ENCODE measurements at regions not wholly inside any gene's neighbourhood (a gene's known extent, or its start where the extent isn't known, plus 50 kb on each side); places are given as distances from the start of the nearest gene placed in this dataset.
"Not testable (repeated sequence)": the region's sequence is repeated elsewhere in the genome, so short reads cannot be mapped to it uniquely, and the experiment has no call there.

- Histone ChIP-seq H3K36me3 (ENCODE audit: insufficient read depth, low read length) (no peaks in the 10 kb centered on the region), H3K4me3 (ENCODE audit: low read length) (no peak overlapping the region), H3K4me1 (ENCODE audit: insufficient read depth, low read length) (no peaks in the 10 kb centered on the region), H3K9me3 (ENCODE audit: low read length) (no peaks in the 10 kb centered on the region), H3K27me3 (ENCODE audit: insufficient read depth, low read length) (no peaks in the 10 kb centered on the region), H2AFZ (ENCODE audit: low read depth, low read length) (no peak overlapping the region)
Observed at GRCh38 chr4:173735585-173735984, 205.6 kb upstream of the HAND2 start.

- no peak overlapping the region for H2AFZ ChIP-seq (ENCODE audit: low read depth, low read length)
- no peak overlapping the region for H3K4me3 ChIP-seq (ENCODE audit: low read length)
- H3K4me1 ChIP-seq (ENCODE audit: insufficient read depth, low read length), result no peaks in the 10 kb centered on the region
- H3K36me3 ChIP-seq (ENCODE audit: insufficient read depth, low read length), result no peaks in the 10 kb centered on the region
- H3K27me3 ChIP-seq (ENCODE audit: insufficient read depth, low read length), result no peaks in the 10 kb centered on the region
- no peaks in the 10 kb centered on the region for H3K9me3 ChIP-seq (ENCODE audit: low read length)
Observed at GRCh38 chr4:173735049-173735448, 205.0 kb upstream of the HAND2 start.

- no peak overlapping the region for H2AFZ ChIP-seq (ENCODE audit: low read depth, low read length)
- H3K36me3 ChIP-seq (ENCODE audit: insufficient read depth, low read length), result no peaks in the 10 kb centered on the region
- no peaks in the 10 kb centered on the region for H3K4me1 ChIP-seq (ENCODE audit: insufficient read depth, low read length)
- no peaks in the 10 kb centered on the region for H3K9me3 ChIP-seq (ENCODE audit: low read length)
- H3K27me3 ChIP-seq (ENCODE audit: insufficient read depth, low read length), result no peaks in the 10 kb centered on the region
- H3K4me3 ChIP-seq (ENCODE audit: low read length), result no peak overlapping the region
Observed at GRCh38 chr4:173731257-173731656, 201.2 kb upstream of the HAND2 start.

- Histone ChIP-seq H2AFZ (ENCODE audit: low read depth, low read length) (no peak overlapping the region), H3K4me1 (ENCODE audit: insufficient read depth, low read length) (no peaks in the 10 kb centered on the region), H3K9me3 (ENCODE audit: low read length) (no peaks in the 10 kb centered on the region), H3K4me3 (ENCODE audit: low read length) (no peak overlapping the region), H3K27me3 (ENCODE audit: insufficient read depth, low read length) (no peaks in the 10 kb centered on the region), H3K36me3 (ENCODE audit: insufficient read depth, low read length) (no peaks in the 10 kb centered on the region)
Observed at GRCh38 chr4:173722075-173722474, 192.0 kb upstream of the HAND2 start.

DNA sequence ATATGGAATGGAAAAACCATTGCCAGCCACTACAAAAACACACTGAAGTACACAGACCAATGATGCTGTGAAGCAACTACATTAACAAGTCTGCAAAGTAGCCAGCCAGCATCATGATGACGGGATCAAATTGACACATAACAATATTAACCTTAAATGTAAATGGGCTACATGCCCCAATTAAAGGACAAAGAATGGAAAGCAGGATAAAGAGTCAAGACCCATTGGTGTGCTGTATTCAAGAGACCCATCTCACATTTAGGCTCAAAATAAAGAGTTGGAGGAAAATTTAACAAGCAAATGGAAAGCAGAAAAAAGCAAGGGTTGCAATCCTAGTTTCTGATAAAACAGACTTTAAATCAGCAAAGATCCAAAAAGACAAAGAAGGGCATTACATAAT, 188.5 kb upstream of the HAND2 start:
- not testable (repeated sequence) for H2AFZ ChIP-seq (ENCODE audit: low read depth, low read length); H3K4me1 ChIP-seq (ENCODE audit: insufficient read depth, low read length); H3K27me3 ChIP-seq (ENCODE audit: insufficient read depth, low read length); H3K36me3 ChIP-seq (ENCODE audit: insufficient read depth, low read length); H3K4me3 ChIP-seq (ENCODE audit: low read length); H3K9me3 ChIP-seq (ENCODE audit: low read length)

DNA sequence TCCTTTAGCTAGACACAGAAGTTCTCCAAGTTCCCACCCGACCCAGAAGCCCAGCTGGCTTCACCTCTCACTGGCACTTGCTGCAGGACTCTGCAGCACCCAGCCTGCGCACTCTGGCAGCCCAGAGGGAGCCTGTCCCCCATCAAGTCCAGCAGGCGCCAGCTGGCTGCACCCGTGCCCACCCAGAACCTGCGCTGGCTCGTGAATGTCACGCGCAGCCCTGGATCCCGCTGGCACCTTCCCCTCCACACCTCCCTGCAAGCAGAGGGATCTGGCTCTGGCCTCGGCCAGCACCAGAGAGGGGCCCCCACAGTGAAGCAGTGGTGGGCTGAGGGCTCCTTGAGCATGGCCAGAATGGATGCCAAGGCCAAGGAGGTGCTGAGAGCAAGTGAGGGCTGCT, 187.6 kb upstream of the HAND2 start:
- Histone ChIP-seq H3K9me3 (ENCODE audit: low read length) (no peaks in the 10 kb centered on the region), H3K36me3 (ENCODE audit: insufficient read depth, low read length) (no peaks in the 10 kb centered on the region), H3K27me3 (ENCODE audit: insufficient read depth, low read length) (no peaks in the 10 kb centered on the region), H3K4me1 (ENCODE audit: insufficient read depth, low read length) (no peaks in the 10 kb centered on the region), H3K4me3 (ENCODE audit: low read length) (no peak overlapping the region), H2AFZ (ENCODE audit: low read depth, low read length) (no peak overlapping the region)

GRCh38 chr4:173714456-173714855, 184.4 kb upstream of the HAND2 start:
- Histone ChIP-seq H3K9me3 (ENCODE audit: low read length) (no peaks in the 10 kb centered on the region), H3K4me3 (ENCODE audit: low read length) (no peak overlapping the region), H2AFZ (ENCODE audit: low read depth, low read length) (no peak overlapping the region), H3K4me1 (ENCODE audit: insufficient read depth, low read length) (no peaks in the 10 kb centered on the region), H3K27me3 (ENCODE audit: insufficient read depth, low read length) (no peaks in the 10 kb centered on the region), H3K36me3 (ENCODE audit: insufficient read depth, low read length) (no peaks in the 10 kb centered on the region)

DNA sequence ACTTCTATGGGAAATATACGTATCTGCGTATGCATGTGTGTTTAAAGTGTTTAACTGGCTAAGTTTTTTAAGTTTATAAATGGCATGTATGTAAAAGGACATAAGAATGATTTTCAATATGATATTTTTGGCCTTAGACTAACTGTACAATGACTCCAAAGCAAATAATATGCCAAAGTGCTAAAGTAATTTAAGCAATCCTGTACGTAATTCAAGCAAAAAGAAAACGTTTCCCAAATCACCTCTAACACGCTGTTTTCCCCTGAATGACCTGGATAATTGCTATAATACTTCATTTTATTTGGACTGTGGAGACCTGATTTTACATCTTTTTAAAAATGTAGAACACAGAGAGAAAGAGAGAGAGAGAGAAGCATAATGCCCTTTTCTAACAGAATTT, 183.0 kb upstream of the HAND2 start:
- Histone ChIP-seq H3K9me3 (ENCODE audit: low read length) (no peaks in the 10 kb centered on the region), H2AFZ (ENCODE audit: low read depth, low read length) (no peak overlapping the region), H3K36me3 (ENCODE audit: insufficient read depth, low read length) (no peaks in the 10 kb centered on the region), H3K4me3 (ENCODE audit: low read length) (no peak overlapping the region), H3K4me1 (ENCODE audit: insufficient read depth, low read length) (no peaks in the 10 kb centered on the region), H3K27me3 (ENCODE audit: insufficient read depth, low read length) (no peaks in the 10 kb centered on the region)

DNA sequence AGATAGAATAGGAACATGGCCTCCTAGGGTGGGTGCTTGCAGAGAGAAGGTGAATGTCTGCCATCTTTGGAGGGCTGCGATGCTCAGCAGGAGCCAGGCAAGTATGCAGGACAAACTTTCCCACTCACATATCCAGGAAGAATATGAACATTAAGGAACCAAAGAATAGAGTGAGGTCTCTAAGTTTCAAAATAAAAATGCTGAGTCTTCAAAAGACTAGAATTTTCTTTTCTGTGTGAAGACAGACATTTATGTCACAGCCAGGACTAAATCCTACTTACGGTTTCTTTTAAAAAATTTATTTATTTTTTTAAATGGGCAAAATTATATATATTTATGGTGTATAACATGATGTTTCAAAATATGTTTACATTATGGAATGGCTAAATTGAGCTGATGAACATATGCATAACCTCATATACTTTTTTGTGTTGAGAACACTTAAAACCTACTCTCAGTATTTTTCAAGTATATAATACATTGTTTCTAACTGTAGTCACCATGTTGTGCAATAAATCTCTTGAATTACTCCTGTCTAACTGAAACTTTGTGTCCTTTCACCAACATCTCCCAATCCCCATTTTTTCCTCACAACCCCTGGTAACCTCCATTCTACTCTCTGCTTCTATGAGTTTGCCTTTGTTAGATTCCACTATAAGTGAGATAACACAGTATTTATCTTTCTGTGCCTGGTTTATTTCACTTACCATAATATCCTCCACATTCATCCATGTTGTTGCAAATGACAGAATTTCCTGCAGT, 177.8 kb upstream of the HAND2 start:
- Histone ChIP-seq H3K4me3 (ENCODE audit: low read length) (no peak overlapping the region), H3K36me3 (ENCODE audit: insufficient read depth, low read length) (no peaks in the 10 kb centered on the region), H3K4me1 (ENCODE audit: insufficient read depth, low read length) (no peaks in the 10 kb centered on the region), H2AFZ (ENCODE audit: low read depth, low read length) (no peak overlapping the region), H3K27me3 (ENCODE audit: insufficient read depth, low read length) (no peaks in the 10 kb centered on the region), H3K9me3 (ENCODE audit: low read length) (no peaks in the 10 kb centered on the region)

- Histone ChIP-seq H3K4me3 (ENCODE audit: low read length) (no peak overlapping the region), H3K36me3 (ENCODE audit: insufficient read depth, low read length) (no peaks in the 10 kb centered on the region), H3K4me1 (ENCODE audit: insufficient read depth, low read length) (no peaks in the 10 kb centered on the region), H3K9me3 (ENCODE audit: low read length) (no peaks in the 10 kb centered on the region), H3K27me3 (ENCODE audit: insufficient read depth, low read length) (no peaks in the 10 kb centered on the region), H2AFZ (ENCODE audit: low read depth, low read length) (no peak overlapping the region)
Observed at GRCh38 chr4:173704201-173704600, 174.2 kb upstream of the HAND2 start.

- Histone ChIP-seq H2AFZ (ENCODE audit: low read depth, low read length) (no peak overlapping the region), H3K27me3 (ENCODE audit: insufficient read depth, low read length) (no peaks in the 10 kb centered on the region), H3K4me1 (ENCODE audit: insufficient read depth, low read length) (no peaks in the 10 kb centered on the region), H3K4me3 (ENCODE audit: low read length) (no peak overlapping the region), H3K36me3 (ENCODE audit: insufficient read depth, low read length) (no peaks in the 10 kb centered on the region), H3K9me3 (ENCODE audit: low read length) (no peaks in the 10 kb centered on the region)
Observed at GRCh38 chr4:173703021-173703420, 173.0 kb upstream of the HAND2 start.

DNA sequence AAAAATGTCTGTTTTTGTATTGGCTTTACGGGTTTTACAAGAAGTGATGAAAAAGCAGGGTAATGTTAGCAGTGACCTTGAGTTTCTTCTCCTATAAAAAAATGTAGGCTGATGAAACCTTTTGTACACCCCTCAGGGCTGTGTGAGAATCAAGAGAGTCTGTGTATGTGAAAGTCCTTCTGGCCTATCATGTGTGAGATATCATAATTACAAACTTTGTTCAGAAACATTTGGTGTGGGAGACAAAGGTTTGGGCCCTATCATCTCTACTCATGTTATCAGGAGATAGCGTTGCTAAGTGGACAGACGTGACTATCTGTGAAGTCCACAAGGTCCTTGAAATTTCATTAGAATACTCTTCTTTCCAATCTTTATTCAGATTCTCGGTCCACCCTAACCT, 170.6 kb upstream of the HAND2 start:
- H3K9me3 ChIP-seq (ENCODE audit: low read length), result no peaks in the 10 kb centered on the region
- no peaks in the 10 kb centered on the region for H3K27me3 ChIP-seq (ENCODE audit: insufficient read depth, low read length)
- no peaks in the 10 kb centered on the region for H3K4me1 ChIP-seq (ENCODE audit: insufficient read depth, low read length)
- H3K36me3 ChIP-seq (ENCODE audit: insufficient read depth, low read length), result no peaks in the 10 kb centered on the region
- no peak overlapping the region for H3K4me3 ChIP-seq (ENCODE audit: low read length)
- H2AFZ ChIP-seq (ENCODE audit: low read depth, low read length), result no peak overlapping the region

- H3K9me3 ChIP-seq (ENCODE audit: low read length), result no peaks in the 10 kb centered on the region
- no peak overlapping the region for H2AFZ ChIP-seq (ENCODE audit: low read depth, low read length)
- no peak overlapping the region for H3K4me3 ChIP-seq (ENCODE audit: low read length)
- H3K4me1 ChIP-seq (ENCODE audit: insufficient read depth, low read length), result no peaks in the 10 kb centered on the region
- H3K27me3 ChIP-seq (ENCODE audit: insufficient read depth, low read length), result no peaks in the 10 kb centered on the region
- no peaks in the 10 kb centered on the region for H3K36me3 ChIP-seq (ENCODE audit: insufficient read depth, low read length)
Observed at GRCh38 chr4:173699841-173700475, 169.9 kb upstream of the HAND2 start.
